SK-N-SH (cell line): ENCODE measurements at regions not wholly inside any gene's neighbourhood (a gene's known extent, or its start where the extent isn't known, plus 50 kb on each side); places are given as distances from the start of the nearest gene placed in this dataset.

Source experiments
- CTCF ChIA-PET: fragments of 300-600, 350-600 bp; formaldehyde crosslinking; extraction: SDS; loops from one replicate; lab custom pipeline; 2021; lab: Yijun Ruan, JAX
- POLR2A ChIA-PET: fragments of 350-600 bp; sonication (Branson Sonifier 250); formaldehyde crosslinking; extraction: SDS; loops from one replicate; lab custom pipeline; 2020; ENCODE audit warnings: antibody characterized with exemption, inconsistent platforms; lab: Yijun Ruan, JAX
- DNase-seq: peaks from one replicate; pipeline ENCODE4 v3.0.0; 2012
- H2AFZ ChIP-seq: fragments of 200-600 bp; sonication (generic); 2 replicates; pipeline ENCODE4 v1.8.1; 2016; ENCODE audit warnings: antibody characterized with exemption, mild to moderate bottlenecking, low read depth
- H3F3A ChIP-seq: fragments of 200-600 bp; sonication (generic); replicated peaks from 2 replicates; pipeline ENCODE3; 2016; ENCODE audit warnings: antibody characterized with exemption, mild to moderate bottlenecking; ENCODE audit not compliant: insufficient read depth
- H3K27ac ChIP-seq, 2 experiments: fragments of 200-500 bp in 1 of 2; fragments of 200-600 bp in 1 of 2; sonication (Bioruptor generic) in 1 of 2; sonication (generic), shearing (Covaris generic) in 1 of 2; 2 replicates each; pipeline versions ENCODE4 v1.5.1 to v1.6.1; 2014 to 2016; ENCODE audit warnings: low read depth in 2 of 2, inconsistent platforms in 1 of 2, low read length in 1 of 2, mild to moderate bottlenecking in 1 of 2, mixed read lengths in 1 of 2
- H3K27me3 ChIP-seq: fragments of 200-600 bp; sonication (generic), shearing (Covaris generic); 2 replicates; pipeline ENCODE4 v1.6.1; 2016; ENCODE audit warnings: mixed run types; ENCODE audit not compliant: insufficient read depth
- H3K36me3 ChIP-seq, 2 experiments: fragments of 200-500 bp in 1 of 2; fragments of 200-600 bp in 1 of 2; sonication (Bioruptor generic) in 1 of 2; sonication (generic) in 1 of 2; replicated peaks in 1 of 2; 2 replicates each; pipeline versions ENCODE3 to v1.5.1; 2014 to 2016; ENCODE audit warnings: low read length in 1 of 2, mild to moderate bottlenecking in 1 of 2; ENCODE audit not compliant: insufficient read depth in 2 of 2, control insufficient read depth in 1 of 2
- H3K4me1 ChIP-seq, 2 experiments: fragments of 200-500 bp in 1 of 2; fragments of 200-600 bp in 1 of 2; sonication (Bioruptor generic) in 1 of 2; sonication (generic), shearing (Covaris generic) in 1 of 2; 2 replicates each; pipeline versions ENCODE4 v1.5.1 to v1.6.1; 2014 to 2016; ENCODE audit warnings: low read depth in 1 of 2, low read length in 1 of 2, mixed run types in 1 of 2; ENCODE audit not compliant: insufficient read depth in 2 of 2, control insufficient read depth in 1 of 2
- H3K4me2 ChIP-seq: fragments of 200-600 bp; sonication (generic), shearing (Covaris generic); 2 replicates; pipeline ENCODE4 v1.6.1; 2017; ENCODE audit warnings: mixed run types
- H3K4me3 ChIP-seq, 2 experiments: fragments of 200-500 bp in 1 of 2; fragments of 200-600 bp in 1 of 2; sonication (Bioruptor generic) in 1 of 2; sonication (generic), shearing (Covaris generic) in 1 of 2; 2 replicates each; pipeline versions ENCODE4 v1.5.1 to v1.8.1; 2014 to 2016; ENCODE audit warnings: low read depth in 2 of 2, inconsistent platforms in 1 of 2, low read length in 1 of 2, mild to moderate bottlenecking in 1 of 2, mixed read lengths in 1 of 2, moderate library complexity in 1 of 2
- H3K79me2 ChIP-seq: fragments of 200-600 bp; sonication (generic); 2 replicates; pipeline ENCODE4 v1.8.1; 2017; ENCODE audit warnings: mild to moderate bottlenecking; ENCODE audit not compliant: insufficient read depth
- H3K9ac ChIP-seq: fragments of 200-600 bp; sonication (generic); 2 replicates; pipeline ENCODE4 v1.6.1; 2017; ENCODE audit warnings: mixed run types
- H3K9me2 ChIP-seq: fragments of 200-600 bp; sonication (generic); 2 replicates; pipeline ENCODE4 v1.6.1; 2017; ENCODE audit warnings: mixed run types
- H3K9me3 ChIP-seq: fragments of 200-600 bp; sonication (generic); 2 replicates; pipeline ENCODE4 v1.6.1; 2017; ENCODE audit warnings: mixed run types, mild to moderate bottlenecking, moderate library complexity
- H4K20me1 ChIP-seq: fragments of 200-600 bp; sonication (generic); 2 replicates; pipeline ENCODE4 v1.6.1; 2017; ENCODE audit warnings: mild to moderate bottlenecking, mixed run types; ENCODE audit not compliant: insufficient read depth
- CHD2 ChIP-seq: fragments of 150-350 bp; IDR thresholded peaks from 2 replicates; pipeline ENCODE4 v1.6.1; 2018; ENCODE audit warnings: low read length; ENCODE audit not compliant: partially characterized antibody
- ELF1 ChIP-seq: IDR thresholded peaks from 2 replicates; pipeline ENCODE4 v1.4.0; 2012
- EP300 ChIP-seq, 2 experiments: IDR thresholded peaks; 2 replicates each; pipeline versions ENCODE4 v1.4.0 to v1.6.1; 2012; ENCODE audit warnings: borderline replicate concordance in 1 of 2, low read depth in 1 of 2, low read length in 1 of 2
- GATA2 ChIP-seq: sonication (generic); formaldehyde crosslinking; IDR thresholded peaks from 2 replicates; pipeline ENCODE4 v1.5.0; 2020; ENCODE audit warnings: mild to moderate bottlenecking, missing genetic modification reagents
- JUND ChIP-seq: IDR thresholded peaks from 2 replicates; pipeline ENCODE4 v1.4.0; 2012
- MEF2A ChIP-seq: IDR thresholded peaks from 2 replicates; pipeline ENCODE4 v1.4.0; 2012; ENCODE audit warnings: low read depth, borderline replicate concordance
- NFIC ChIP-seq: IDR thresholded peaks from 2 replicates; pipeline ENCODE4 v1.4.0; 2012; ENCODE audit warnings: borderline replicate concordance
- NRF1 ChIP-seq: IDR thresholded peaks from 2 replicates; pipeline ENCODE4 v1.6.1; 2012; ENCODE audit warnings: low read depth, mild to moderate bottlenecking, low read length
- POLR2AphosphoS5 ChIP-seq: IDR thresholded peaks from 2 replicates; pipeline ENCODE4 v1.6.1; 2012; ENCODE audit warnings: low read depth, low read length
- RCOR1 ChIP-seq: fragments of 150-350 bp; IDR thresholded peaks from 2 replicates; pipeline ENCODE4 v1.6.1; 2017; ENCODE audit warnings: antibody characterized with exemption, low read length
- SMC3 ChIP-seq: IDR thresholded peaks from 2 replicates; pipeline ENCODE4 v1.6.1; 2012; ENCODE audit warnings: low read depth, low read length, improper control_type of control experiment
- TAF1 ChIP-seq: IDR thresholded peaks from 2 replicates; pipeline ENCODE4 v1.6.1; 2012; ENCODE audit warnings: low read depth, mild to moderate bottlenecking, low read length, moderate library complexity, borderline replicate concordance
- TEAD4 ChIP-seq: IDR thresholded peaks from 2 replicates; pipeline ENCODE4 v1.4.0; 2012; ENCODE audit warnings: mild to moderate bottlenecking, borderline replicate concordance; ENCODE audit not compliant: insufficient read depth
- WGBS: methylation state at CpG from one replicate; pipeline ENCODE4 v1.1.6; 2017; ENCODE audit warnings: low lambda C conversion rate; 5-methylcytosine and 5-hydroxymethylcytosine counted together
- TF ChIP-seq, protein P1 (sequence below): fragments of 150-350 bp; IDR thresholded peaks from 2 replicates; pipeline ENCODE4 v1.6.1; 2017; ENCODE audit warnings: antibody characterized with exemption, low read length, low read depth, borderline replicate concordance
- TF ChIP-seq, protein P2 (sequence below): fragments of 200-600 bp; sonication (generic); IDR thresholded peaks from 2 replicates; pipeline ENCODE4 v1.6.1; 2017; ENCODE audit warnings: antibody characterized with exemption, mild to moderate bottlenecking, moderate library complexity
- TF ChIP-seq, protein P3 (sequence below): IDR thresholded peaks from 2 replicates; pipeline ENCODE4 v1.4.0; 2012; ENCODE audit warnings: low read depth, borderline replicate concordance
- TF ChIP-seq, protein P4 (sequence below): IDR thresholded peaks from 2 replicates; pipeline ENCODE4 v1.4.0; 2012; ENCODE audit warnings: low read depth, borderline replicate concordance
- TF ChIP-seq, protein P5 (sequence below): fragments of 150-350 bp; IDR thresholded peaks from 2 replicates; pipeline ENCODE4 v1.6.1; 2016; ENCODE audit warnings: mild to moderate bottlenecking, low read depth, low read length

DNA sequence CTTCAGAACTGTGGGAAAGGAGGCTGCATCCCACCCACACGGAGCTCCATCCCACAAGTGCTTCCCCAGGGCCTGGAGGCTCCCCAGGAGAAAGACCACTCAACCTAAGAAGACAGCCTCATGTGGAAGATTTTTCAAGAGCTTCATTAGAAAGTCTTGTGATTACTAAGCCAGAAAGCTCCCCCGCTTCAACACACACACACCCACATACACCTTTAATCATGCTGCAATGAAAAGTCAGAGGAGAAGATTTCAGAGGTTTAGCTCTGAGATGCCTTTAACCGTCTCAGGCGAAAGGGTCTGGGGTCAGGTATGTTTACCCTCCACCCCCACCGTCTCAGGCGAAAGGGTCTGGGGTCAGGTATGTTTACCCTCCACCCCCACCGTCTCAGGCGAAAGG is 634.5 kb upstream of the B3GAT1 start:
- ChIA-PET CTCF (interaction anchor here (2.5 kb wide), 1 partner anchor 14 kb away, joined by 10 read pairs; no protein-coding TSS in a partner anchor), POLR2A (no interaction called here)
- Histone ChIP-seq H3K9me2 (no peaks in the 10 kb centered on the region), H3K27me3 (no peaks in the 10 kb centered on the region), H3F3A (no peaks in the 10 kb centered on the region), H3K4me1 (peaks cover 0 to 3% of the 10 kb centered on the region in 2 experiments; a peak in 1 of 4 replicates), H2AFZ (no peak overlapping the region), H3K27ac (no peak overlapping the region), H3K36me3 (no peaks in the 10 kb centered on the region), H3K9ac (no peak overlapping the region), H4K20me1 (no peaks in the 10 kb centered on the region), H3K4me2 (no peak overlapping the region), H3K4me3 (no peak overlapping the region), H3K79me2 (no peaks in the 10 kb centered on the region), H3K9me3 (no peaks in the 10 kb centered on the region)
- no peak for DNase-seq
- TF ChIP-seq NFIC: no peak
- TF ChIP-seq TEAD4: no peak
- TF ChIP-seq POLR2AphosphoS5: no peak
- TF ChIP-seq JUND: no peak
- TF ChIP-seq, protein P1, sequence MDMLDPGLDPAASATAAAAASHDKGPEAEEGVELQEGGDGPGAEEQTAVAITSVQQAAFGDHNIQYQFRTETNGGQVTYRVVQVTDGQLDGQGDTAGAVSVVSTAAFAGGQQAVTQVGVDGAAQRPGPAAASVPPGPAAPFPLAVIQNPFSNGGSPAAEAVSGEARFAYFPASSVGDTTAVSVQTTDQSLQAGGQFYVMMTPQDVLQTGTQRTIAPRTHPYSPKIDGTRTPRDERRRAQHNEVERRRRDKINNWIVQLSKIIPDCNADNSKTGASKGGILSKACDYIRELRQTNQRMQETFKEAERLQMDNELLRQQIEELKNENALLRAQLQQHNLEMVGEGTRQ: no peak
- TF ChIP-seq, protein P2, sequence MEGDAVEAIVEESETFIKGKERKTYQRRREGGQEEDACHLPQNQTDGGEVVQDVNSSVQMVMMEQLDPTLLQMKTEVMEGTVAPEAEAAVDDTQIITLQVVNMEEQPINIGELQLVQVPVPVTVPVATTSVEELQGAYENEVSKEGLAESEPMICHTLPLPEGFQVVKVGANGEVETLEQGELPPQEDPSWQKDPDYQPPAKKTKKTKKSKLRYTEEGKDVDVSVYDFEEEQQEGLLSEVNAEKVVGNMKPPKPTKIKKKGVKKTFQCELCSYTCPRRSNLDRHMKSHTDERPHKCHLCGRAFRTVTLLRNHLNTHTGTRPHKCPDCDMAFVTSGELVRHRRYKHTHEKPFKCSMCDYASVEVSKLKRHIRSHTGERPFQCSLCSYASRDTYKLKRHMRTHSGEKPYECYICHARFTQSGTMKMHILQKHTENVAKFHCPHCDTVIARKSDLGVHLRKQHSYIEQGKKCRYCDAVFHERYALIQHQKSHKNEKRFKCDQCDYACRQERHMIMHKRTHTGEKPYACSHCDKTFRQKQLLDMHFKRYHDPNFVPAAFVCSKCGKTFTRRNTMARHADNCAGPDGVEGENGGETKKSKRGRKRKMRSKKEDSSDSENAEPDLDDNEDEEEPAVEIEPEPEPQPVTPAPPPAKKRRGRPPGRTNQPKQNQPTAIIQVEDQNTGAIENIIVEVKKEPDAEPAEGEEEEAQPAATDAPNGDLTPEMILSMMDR: no peak
- TF ChIP-seq CHD2: no peak
- TF ChIP-seq, protein P3, sequence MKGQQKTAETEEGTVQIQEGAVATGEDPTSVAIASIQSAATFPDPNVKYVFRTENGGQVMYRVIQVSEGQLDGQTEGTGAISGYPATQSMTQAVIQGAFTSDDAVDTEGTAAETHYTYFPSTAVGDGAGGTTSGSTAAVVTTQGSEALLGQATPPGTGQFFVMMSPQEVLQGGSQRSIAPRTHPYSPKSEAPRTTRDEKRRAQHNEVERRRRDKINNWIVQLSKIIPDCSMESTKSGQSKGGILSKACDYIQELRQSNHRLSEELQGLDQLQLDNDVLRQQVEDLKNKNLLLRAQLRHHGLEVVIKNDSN: no peak
- TF ChIP-seq RCOR1: no peak
- TF ChIP-seq EP300 (IDR thresholded peaks at IDR 0.05; ENCODE audit: borderline replicate concordance in 1 of 2, low read depth in 1 of 2, low read length in 1 of 2): no peak
- TF ChIP-seq MEF2A: no peak
- TF ChIP-seq GATA2 (CRISPR knock-in tag): no peak
- 59% methylated on average over 6 of the region's 8 CpGs for WGBS

DNA sequence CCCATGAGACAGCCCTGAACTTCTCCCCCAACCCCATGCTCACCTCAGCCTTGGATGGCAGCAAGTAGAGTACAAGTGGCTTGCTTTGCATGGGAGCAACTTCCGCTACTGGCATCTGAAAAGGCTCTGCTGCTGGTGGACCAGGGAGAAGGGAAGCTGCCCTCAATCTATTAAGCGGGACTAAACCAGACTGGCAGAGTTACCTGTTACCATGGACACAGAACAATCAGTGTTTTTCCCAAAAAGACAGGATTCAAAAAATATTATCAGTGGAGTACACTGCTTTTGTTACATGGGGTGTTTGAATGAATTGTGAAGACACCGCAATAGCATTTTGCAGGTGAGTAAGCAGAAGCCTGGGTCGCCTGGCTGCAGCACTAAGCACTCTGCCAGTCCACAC is 631.4 kb upstream of the B3GAT1 start:
- no peaks in the 10 kb centered on the region for H3F3A ChIP-seq
- ChIA-PET POLR2A (no interaction called here), CTCF (no interaction called here)
- 36% methylated on average over 3 of the region's 4 CpGs for WGBS
- H3K27ac ChIP-seq: no peak overlapping the region
- H3K36me3 ChIP-seq: no peaks in the 10 kb centered on the region
- H3K9me3 ChIP-seq: no peaks in the 10 kb centered on the region
- no peaks in the 10 kb centered on the region for H3K27me3 ChIP-seq
- no peaks in the 10 kb centered on the region for H3K9me2 ChIP-seq
- H3K9ac ChIP-seq: no peak overlapping the region
- H3K4me1 ChIP-seq: peaks cover 0 to 3% of the 10 kb centered on the region in 2 experiments; a peak in 1 of 4 replicates
- no peak overlapping the region for H3K4me3 ChIP-seq
- H3K79me2 ChIP-seq: no peaks in the 10 kb centered on the region
- no peaks in the 10 kb centered on the region for H4K20me1 ChIP-seq
- no peak overlapping the region for H2AFZ ChIP-seq
- no peak for DNase-seq
- H3K4me2 ChIP-seq: no peak overlapping the region
- no peak for TF ChIP-seq NRF1
- no peak for TF ChIP-seq POLR2AphosphoS5
- TF ChIP-seq SMC3: no peak
- TF ChIP-seq, protein P4, sequence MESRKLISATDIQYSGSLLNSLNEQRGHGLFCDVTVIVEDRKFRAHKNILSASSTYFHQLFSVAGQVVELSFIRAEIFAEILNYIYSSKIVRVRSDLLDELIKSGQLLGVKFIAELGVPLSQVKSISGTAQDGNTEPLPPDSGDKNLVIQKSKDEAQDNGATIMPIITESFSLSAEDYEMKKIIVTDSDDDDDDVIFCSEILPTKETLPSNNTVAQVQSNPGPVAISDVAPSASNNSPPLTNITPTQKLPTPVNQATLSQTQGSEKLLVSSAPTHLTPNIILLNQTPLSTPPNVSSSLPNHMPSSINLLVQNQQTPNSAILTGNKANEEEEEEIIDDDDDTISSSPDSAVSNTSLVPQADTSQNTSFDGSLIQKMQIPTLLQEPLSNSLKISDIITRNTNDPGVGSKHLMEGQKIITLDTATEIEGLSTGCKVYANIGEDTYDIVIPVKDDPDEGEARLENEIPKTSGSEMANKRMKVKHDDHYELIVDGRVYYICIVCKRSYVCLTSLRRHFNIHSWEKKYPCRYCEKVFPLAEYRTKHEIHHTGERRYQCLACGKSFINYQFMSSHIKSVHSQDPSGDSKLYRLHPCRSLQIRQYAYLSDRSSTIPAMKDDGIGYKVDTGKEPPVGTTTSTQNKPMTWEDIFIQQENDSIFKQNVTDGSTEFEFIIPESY: no peak
- TF ChIP-seq, protein P5, sequence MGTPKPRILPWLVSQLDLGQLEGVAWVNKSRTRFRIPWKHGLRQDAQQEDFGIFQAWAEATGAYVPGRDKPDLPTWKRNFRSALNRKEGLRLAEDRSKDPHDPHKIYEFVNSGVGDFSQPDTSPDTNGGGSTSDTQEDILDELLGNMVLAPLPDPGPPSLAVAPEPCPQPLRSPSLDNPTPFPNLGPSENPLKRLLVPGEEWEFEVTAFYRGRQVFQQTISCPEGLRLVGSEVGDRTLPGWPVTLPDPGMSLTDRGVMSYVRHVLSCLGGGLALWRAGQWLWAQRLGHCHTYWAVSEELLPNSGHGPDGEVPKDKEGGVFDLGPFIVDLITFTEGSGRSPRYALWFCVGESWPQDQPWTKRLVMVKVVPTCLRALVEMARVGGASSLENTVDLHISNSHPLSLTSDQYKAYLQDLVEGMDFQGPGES: no peak
- TF ChIP-seq JUND: no peak
- TF ChIP-seq, protein P2: no peak
- TF ChIP-seq TEAD4: no peak
- TF ChIP-seq ELF1: no peak
- no peak for TF ChIP-seq TAF1
